Stimulated activated naive CD8-positive, alpha-beta T cell treated with anti-CD3 and anti-CD28 coated beads, Interleukin-15, amount 100 ng/mL, for 72 hours (primary cell): ENCODE measurements at regions not wholly inside any gene's neighbourhood (a gene's known extent, or its start where the extent isn't known, plus 50 kb on each side); places are given as distances from the start of the nearest gene placed in this dataset.
A peak's percentile ranks its signal among the peaks of the same experiment; 100 is the strongest.

Source experiments
- ATAC-seq: fragments of 150-1000 bp; cut with Tn5 transposase; 2 replicates; pipeline ENCODE4 v1.10.0; 2021; ENCODE audit warnings: mild to moderate bottlenecking, moderate library complexity
- DNase-seq, 2 donors: peaks; one replicate each; pipeline ENCODE4 v3.0.0; 2021 to 2022
- H3K27ac Mint-ChIP-seq, 2 donors: one replicate each; pipeline ENCODE4 v1.8.0; 2022; ENCODE audit warnings: mild to moderate bottlenecking in 2 of 2, mixed read lengths in 2 of 2, moderate library complexity in 2 of 2
- H3K27me3 Mint-ChIP-seq: one replicate; pipeline ENCODE4 v1.8.0; 2022; ENCODE audit warnings: mixed read lengths
- H3K4me1 Mint-ChIP-seq: one replicate; pipeline ENCODE4 v1.8.0; 2022; ENCODE audit warnings: mild to moderate bottlenecking, mixed read lengths
- H3K4me3 Mint-ChIP-seq, 2 donors: one replicate each; pipeline ENCODE4 v1.8.0; 2022; ENCODE audit warnings: mild to moderate bottlenecking in 2 of 2, mixed read lengths in 2 of 2, moderate library complexity in 1 of 2
- H3K9me3 Mint-ChIP-seq, 2 donors: one replicate each; pipeline ENCODE4 v1.8.0; 2022; ENCODE audit warnings: mixed read lengths in 2 of 2

DNA sequence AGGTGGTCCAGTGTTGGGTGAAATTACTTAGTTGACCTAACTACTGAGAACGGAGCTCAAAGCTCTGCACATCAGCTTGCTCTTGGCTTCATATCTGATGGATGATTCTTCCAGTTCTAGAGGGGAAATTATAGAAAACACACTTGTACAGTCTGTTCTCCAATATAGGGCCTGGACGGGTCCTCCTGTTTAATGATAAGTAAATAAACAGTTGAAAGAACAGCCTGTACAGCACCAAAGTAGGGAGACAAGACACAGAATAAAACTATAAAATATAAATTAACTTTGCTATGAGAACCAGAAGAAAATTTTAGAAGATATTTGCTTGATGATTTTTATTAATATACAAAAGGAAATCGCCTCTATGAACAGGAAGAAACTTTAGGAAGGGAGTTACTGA lies 271.7 kb downstream of the STK31 start:
- H3K27ac Mint-ChIP-seq: no peak overlapping the region
- no peak overlapping the region for H3K4me3 Mint-ChIP-seq
- peaks cover 21% of the 10 kb centered on the region for H3K27me3 Mint-ChIP-seq
- H3K4me1 Mint-ChIP-seq: no peaks in the 10 kb centered on the region
- peaks cover 8 to 14% of the 10 kb centered on the region in 2 donors for H3K9me3 Mint-ChIP-seq
- DNase-seq: no peak
- no peak for ATAC-seq

DNA sequence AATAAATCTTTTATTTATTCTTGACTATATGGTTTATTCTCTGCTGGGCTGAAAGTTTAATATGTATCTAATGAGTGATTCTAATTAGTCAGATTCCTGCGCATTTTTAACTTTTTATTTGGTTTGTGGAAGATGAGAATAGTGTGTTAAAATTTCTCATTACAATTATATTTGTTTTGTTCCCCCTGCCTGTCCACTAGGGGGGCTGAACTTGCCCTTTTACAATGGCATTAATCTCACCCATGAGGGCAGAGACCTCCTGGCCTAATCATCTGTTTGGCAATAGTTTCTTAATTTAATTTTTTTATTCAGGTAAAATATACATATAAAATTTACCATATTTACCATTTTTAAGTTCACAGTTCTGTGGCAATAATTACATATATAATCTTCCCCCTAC lies 278.5 kb upstream of the NPY start:
- peaks cover 19% of the 10 kb centered on the region for H3K27me3 Mint-ChIP-seq
- DNase-seq (no peak), ATAC-seq (no peak)
- H3K4me3 Mint-ChIP-seq: no peak overlapping the region
- H3K9me3 Mint-ChIP-seq: no peaks in the 10 kb centered on the region
- H3K27ac Mint-ChIP-seq: no peak overlapping the region
- H3K4me1 Mint-ChIP-seq: no peaks in the 10 kb centered on the region

DNA sequence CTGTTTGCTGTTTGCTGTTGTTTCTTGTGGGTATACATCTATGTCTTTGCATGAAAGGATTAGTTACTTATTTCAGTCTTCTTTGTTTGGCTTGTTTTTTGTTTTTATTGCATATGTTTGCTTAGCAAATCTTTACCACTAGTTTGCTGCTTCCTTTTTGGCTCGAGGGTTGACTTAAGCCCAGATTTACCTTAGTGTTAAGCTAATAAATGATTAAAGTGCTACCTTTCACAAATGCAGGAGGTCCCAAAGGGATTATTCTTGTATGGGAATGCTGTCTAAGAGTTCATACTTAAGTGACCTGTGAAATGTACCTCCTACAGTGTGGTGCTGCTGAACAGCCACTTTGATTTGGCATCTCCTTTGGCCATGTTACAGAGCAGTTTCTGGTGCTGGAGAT lies 273.5 kb upstream of the NPY start:
- H3K9me3 Mint-ChIP-seq: peaks cover 0 to 8% of the 10 kb centered on the region in 2 donors

DNA sequence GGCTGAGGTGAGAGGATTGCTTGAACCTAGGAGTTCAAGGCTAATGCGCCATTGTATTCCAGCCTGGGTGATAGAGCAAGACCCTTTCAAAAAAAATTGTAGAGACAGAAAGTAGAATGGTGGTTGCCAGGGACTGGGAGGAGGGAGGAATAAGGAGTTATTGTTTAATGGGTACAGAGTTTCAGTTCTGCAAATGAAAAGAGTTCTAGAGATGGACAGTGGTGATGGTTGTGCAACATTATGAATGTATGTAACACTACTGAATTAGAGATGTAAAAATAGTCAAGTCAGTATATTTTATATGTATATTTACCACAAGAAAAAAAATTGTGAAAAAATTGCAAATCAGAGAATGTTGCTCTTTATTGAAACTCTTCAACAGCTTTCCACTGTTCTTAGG lies 266.5 kb upstream of the NPY start:
- no peak for ATAC-seq
- H3K27ac Mint-ChIP-seq: no peak overlapping the region

More for the DNA sequence above, 273.5 kb upstream of the NPY start:
- no peak overlapping the region for H3K27ac Mint-ChIP-seq
- no peak overlapping the region for H3K4me3 Mint-ChIP-seq
- H3K27me3 Mint-ChIP-seq: peaks cover 39% of the 10 kb centered on the region
- H3K4me1 Mint-ChIP-seq: no peaks in the 10 kb centered on the region
- ATAC-seq (no peak), DNase-seq (no peak)

DNA sequence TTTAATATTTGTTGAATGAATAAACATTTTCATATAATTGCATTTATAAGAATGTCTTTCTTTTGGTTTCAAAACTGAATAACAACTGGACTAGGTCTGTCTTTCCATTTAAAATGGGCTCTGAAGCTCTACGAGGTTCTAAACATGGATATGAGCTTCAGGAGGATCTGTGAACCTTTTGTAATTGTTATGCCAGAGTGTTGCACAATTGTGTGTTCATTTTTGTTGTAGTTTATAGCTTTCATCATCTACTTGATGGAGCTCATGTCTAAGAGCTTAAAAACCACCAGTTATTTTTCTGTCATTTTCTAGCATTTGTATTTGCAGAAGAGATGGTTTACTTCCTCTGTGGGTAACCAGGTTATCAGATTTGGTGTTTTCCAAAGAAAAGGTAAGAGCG lies 265.7 kb upstream of the NPY start:
- ATAC-seq: no peak
- no peaks in the 10 kb centered on the region for H3K4me1 Mint-ChIP-seq
- no peak overlapping the region for H3K27ac Mint-ChIP-seq
- peaks cover 10% of the 10 kb centered on the region for H3K27me3 Mint-ChIP-seq
- no peak overlapping the region for H3K4me3 Mint-ChIP-seq
- no peak for DNase-seq
- H3K9me3 Mint-ChIP-seq: no peaks in the 10 kb centered on the region

More for the DNA sequence above, 266.5 kb upstream of the NPY start:
- H3K4me1 Mint-ChIP-seq: no peaks in the 10 kb centered on the region
- peaks cover 10% of the 10 kb centered on the region for H3K27me3 Mint-ChIP-seq
- H3K4me3 Mint-ChIP-seq: no peak overlapping the region
- no peaks in the 10 kb centered on the region for H3K9me3 Mint-ChIP-seq
- no peak for DNase-seq

DNA sequence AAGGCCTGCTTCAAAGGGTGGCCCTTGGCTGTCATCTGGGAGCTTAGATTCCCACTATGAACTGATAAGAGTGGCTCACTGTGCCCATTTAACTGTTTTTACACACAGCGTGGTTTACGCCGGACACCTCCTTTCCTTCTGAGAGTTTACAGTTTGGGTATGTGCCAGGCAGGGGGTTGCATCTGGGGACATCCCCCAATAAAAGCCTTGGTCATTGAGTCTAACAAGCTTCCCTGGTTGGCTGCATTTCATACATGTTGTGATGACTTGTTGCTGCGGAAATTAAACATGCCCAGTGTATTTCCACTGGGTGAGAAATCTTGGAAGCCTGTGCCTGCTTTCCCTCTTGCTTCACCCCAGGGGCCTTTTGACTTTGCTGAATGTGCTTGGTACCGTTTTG lies 264.1 kb upstream of the NPY start:
- no peak overlapping the region for H3K4me3 Mint-ChIP-seq
- H3K4me1 Mint-ChIP-seq: no peaks in the 10 kb centered on the region
- ATAC-seq: no peak
- H3K27ac Mint-ChIP-seq: no peak overlapping the region
- H3K9me3 Mint-ChIP-seq: no peaks in the 10 kb centered on the region
- DNase-seq: no peak
- peaks cover 10% of the 10 kb centered on the region for H3K27me3 Mint-ChIP-seq

GRCh38 chr7:24024276-24025068 lies 259.5 kb upstream of the NPY start:
- Mint-ChIP-seq H3K4me1 (no peaks in the 10 kb centered on the region), H3K27ac (no peak overlapping the region), H3K4me3 (no peak overlapping the region), H3K9me3 (no peaks in the 10 kb centered on the region), H3K27me3 (peaks cover 18% of the 10 kb centered on the region)
- ATAC-seq (no peak), DNase-seq (no peak)

- no peak overlapping the region for H3K27ac Mint-ChIP-seq
- no peaks in the 10 kb centered on the region for H3K4me1 Mint-ChIP-seq
- ATAC-seq (no peak), DNase-seq (no peak)
- H3K9me3 Mint-ChIP-seq: no peaks in the 10 kb centered on the region
- no peak overlapping the region for H3K4me3 Mint-ChIP-seq
- H3K27me3 Mint-ChIP-seq: peaks cover 18% of the 10 kb centered on the region
Measured at GRCh38 chr7:24025094-24025493, 258.9 kb upstream of the NPY start.

DNA sequence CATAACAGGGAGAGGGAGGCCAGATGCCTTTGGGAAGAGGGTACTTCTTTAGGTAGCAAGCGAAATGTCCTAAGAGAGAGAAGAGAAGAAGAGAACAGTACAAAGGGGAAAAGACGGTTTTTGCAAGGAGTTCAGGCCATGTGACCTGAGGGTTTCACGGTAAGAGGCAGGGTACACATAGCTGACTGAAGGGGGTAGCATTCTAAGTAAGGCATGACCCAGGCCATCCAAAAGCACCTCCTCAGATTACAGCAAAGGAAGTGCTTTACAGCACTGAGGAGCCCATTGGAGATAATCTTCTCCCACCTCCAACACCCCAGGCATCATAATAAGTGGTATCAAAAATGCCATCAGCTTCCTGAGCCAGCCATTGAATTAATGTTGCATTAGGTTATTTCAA lies 258.2 kb upstream of the NPY start:
- H3K4me3 Mint-ChIP-seq: no peak overlapping the region
- no peaks in the 10 kb centered on the region for H3K9me3 Mint-ChIP-seq
- DNase-seq: no peak
- no peak for ATAC-seq
- H3K4me1 Mint-ChIP-seq: no peaks in the 10 kb centered on the region
- peaks cover 13% of the 10 kb centered on the region for H3K27me3 Mint-ChIP-seq
- no peak overlapping the region for H3K27ac Mint-ChIP-seq

- no peak overlapping the region for H3K27ac Mint-ChIP-seq
- H3K4me1 Mint-ChIP-seq: no peaks in the 10 kb centered on the region
- H3K4me3 Mint-ChIP-seq: no peak overlapping the region
- H3K9me3 Mint-ChIP-seq: no peaks in the 10 kb centered on the region
- ATAC-seq: no peak
- DNase-seq: no peak
- H3K27me3 Mint-ChIP-seq: peaks cover 8% of the 10 kb centered on the region
Measured at GRCh38 chr7:24026351-24026750, 257.6 kb upstream of the NPY start.

DNA sequence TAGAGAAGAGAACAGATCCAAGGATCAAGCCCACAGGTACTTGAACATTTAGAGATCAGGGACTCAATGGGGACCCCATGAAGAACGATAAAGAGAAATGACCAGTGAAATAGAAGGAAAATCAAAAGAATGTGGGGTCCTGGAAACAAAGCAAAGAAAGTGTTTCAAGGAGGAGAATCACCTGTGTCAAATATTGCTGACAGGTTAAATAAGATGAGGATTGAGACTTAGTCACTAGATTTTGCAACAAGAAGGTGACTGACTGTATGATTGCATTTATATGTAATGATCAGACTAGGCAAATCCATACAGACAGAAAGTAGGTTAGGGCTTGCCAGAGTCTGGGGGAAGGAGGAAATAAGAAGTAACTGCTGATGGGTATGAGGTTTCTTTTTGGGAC lies 254.9 kb upstream of the NPY start:
- H3K4me1 Mint-ChIP-seq: no peaks in the 10 kb centered on the region
- no peaks in the 10 kb centered on the region for H3K9me3 Mint-ChIP-seq
- no peak overlapping the region for H3K27ac Mint-ChIP-seq
- DNase-seq (no peak), ATAC-seq (no peak)
- peaks cover 8% of the 10 kb centered on the region for H3K27me3 Mint-ChIP-seq
- H3K4me3 Mint-ChIP-seq: no peak overlapping the region

DNA sequence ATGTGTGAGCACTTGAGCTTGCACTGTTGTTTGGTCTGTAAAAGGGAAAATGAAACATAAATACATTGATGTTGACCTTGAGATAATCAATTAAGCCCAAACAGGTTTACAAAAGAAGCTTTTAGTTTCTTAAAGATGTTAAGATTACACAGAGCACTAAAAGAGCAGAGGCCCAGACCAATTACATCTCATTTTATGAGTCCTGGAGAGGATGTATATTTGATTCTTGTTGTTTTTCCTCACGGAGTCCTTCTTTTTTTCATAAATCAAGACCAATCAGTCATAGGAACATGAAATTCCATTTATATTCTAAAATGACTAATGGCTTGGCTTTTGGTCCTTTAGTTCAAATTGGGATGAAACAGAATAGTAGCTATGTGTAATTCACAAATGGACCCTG lies 249.7 kb upstream of the NPY start:
- Mint-ChIP-seq H3K27ac (no peak overlapping the region), H3K4me1 (peaks cover 7% of the 10 kb centered on the region), H3K27me3 (no peaks in the 10 kb centered on the region), H3K9me3 (peaks cover 0 to 3% of the 10 kb centered on the region in 2 donors), H3K4me3 (no peak overlapping the region)
- ATAC-seq (no peak), DNase-seq (no peak)

DNA sequence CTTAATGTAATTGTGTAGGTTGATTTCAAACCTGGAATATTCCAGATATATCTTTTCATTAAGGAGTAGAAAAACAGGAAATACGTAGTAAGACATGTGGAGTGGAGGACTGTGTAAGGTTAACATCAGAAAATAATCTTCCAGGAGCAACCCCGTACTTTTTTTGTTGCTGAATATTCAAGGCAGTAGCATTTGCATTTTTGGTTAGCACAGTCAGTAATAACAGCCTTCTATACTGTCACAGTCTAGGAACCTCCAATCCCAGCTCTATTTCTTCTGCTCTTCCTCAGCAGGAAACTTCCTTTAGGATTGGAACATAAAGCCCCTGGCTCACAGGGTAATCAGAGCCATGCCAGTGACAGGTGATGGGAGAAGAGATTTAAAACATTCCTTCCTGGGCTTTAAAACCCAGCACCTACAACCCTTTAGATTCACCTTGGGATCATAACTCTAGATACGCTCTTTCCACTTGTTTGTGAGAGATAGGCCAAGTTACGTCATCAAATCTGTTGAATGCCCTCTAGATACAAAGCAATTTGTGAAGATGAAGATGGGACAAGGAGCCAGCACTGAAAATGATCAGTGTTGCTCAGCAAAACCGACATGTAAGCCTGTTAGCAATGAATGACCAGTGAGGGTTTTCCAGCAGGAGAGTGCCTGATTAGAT lies 248.5 kb upstream of the NPY start:
- ATAC-seq (no peak), DNase-seq (no peak)
- Mint-ChIP-seq H3K4me3 (no peak overlapping the region), H3K4me1 (peaks cover 7% of the 10 kb centered on the region), H3K9me3 (peaks cover 0 to 3% of the 10 kb centered on the region in 2 donors), H3K27me3 (no peaks in the 10 kb centered on the region), H3K27ac (no peak overlapping the region)

- Mint-ChIP-seq H3K27me3 (no peaks in the 10 kb centered on the region), H3K9me3 (peaks cover 0 to 3% of the 10 kb centered on the region in 2 donors), H3K4me1 (peaks cover 7% of the 10 kb centered on the region), H3K4me3 (no peak overlapping the region), H3K27ac (no peak overlapping the region)
- DNase-seq (no peak), ATAC-seq (peak; percentile 48)
Measured at GRCh38 chr7:24036033-24036412, 248.0 kb upstream of the NPY start.

DNA sequence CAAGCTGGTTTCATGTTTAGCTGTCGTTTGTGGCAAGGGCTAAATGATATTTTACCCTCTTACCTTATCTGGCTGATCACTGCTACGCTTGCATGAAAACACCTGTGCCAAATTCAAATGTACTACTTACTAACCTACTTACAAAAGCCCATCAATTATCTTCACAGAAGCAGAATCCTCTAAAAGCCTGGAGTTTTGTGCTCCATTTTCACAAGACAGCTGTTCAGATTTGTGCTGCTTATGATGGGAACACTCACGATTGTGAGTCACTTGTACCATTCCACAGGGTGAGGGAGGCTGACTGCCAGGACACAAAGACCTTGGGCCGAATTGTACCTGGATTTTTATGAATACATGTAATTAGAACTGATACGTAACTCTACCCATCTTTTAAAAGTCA lies 245.0 kb upstream of the NPY start:
- Mint-ChIP-seq H3K4me3 (no peak overlapping the region), H3K27me3 (peaks cover 3% of the 10 kb centered on the region), H3K4me1 (peaks cover 7% of the 10 kb centered on the region), H3K9me3 (peaks cover 0 to 3% of the 10 kb centered on the region in 2 donors), H3K27ac (no peak overlapping the region)
- ATAC-seq: no peak
- no peak for DNase-seq

- no peak for DNase-seq
- no peak overlapping the region for H3K4me3 Mint-ChIP-seq
- no peak overlapping the region for H3K27ac Mint-ChIP-seq
- ATAC-seq: no peak
- H3K4me1 Mint-ChIP-seq: peaks cover 7% of the 10 kb centered on the region
- peaks cover 12% of the 10 kb centered on the region for H3K27me3 Mint-ChIP-seq
- peaks cover 3 to 7% of the 10 kb centered on the region in 2 donors for H3K9me3 Mint-ChIP-seq
Measured at GRCh38 chr7:24039991-24040624, 243.9 kb upstream of the NPY start.
